Endothelial cell (in vitro differentiated cells): ENCODE measurements at regions not wholly inside any gene's neighbourhood (a gene's known extent, or its start where the extent isn't known, plus 50 kb on each side); places are given as distances from the start of the nearest gene placed in this dataset.

Source experiments
- DNase-seq: peaks from one replicate; pipeline ENCODE4 v3.0.0; 2021; ENCODE audit warnings: low spot score
- H3K27ac Mint-ChIP-seq: one replicate; pipeline ENCODE4 v1.8.0; 2021; ENCODE audit warnings: mixed read lengths, inconsistent platforms; ENCODE audit not compliant: unreplicated experiment
- H3K27me3 Mint-ChIP-seq: one replicate; pipeline ENCODE4 v1.8.0; 2021; ENCODE audit warnings: mild to moderate bottlenecking, moderate library complexity, mixed read lengths, inconsistent platforms; ENCODE audit not compliant: unreplicated experiment
- H3K36me3 Mint-ChIP-seq: one replicate; pipeline ENCODE4 v1.8.0; 2021; ENCODE audit warnings: mild to moderate bottlenecking, low read depth, mixed read lengths, inconsistent platforms; ENCODE audit not compliant: unreplicated experiment
- H3K4me1 Mint-ChIP-seq: one replicate; pipeline ENCODE4 v1.8.0; 2021; ENCODE audit warnings: mild to moderate bottlenecking, mixed read lengths, inconsistent platforms; ENCODE audit not compliant: unreplicated experiment
- H3K4me3 Mint-ChIP-seq: one replicate; pipeline ENCODE4 v1.8.0; 2021; ENCODE audit warnings: mild to moderate bottlenecking, mixed read lengths, inconsistent platforms; ENCODE audit not compliant: unreplicated experiment
- H3K9me3 Mint-ChIP-seq: one replicate; pipeline ENCODE4 v1.8.0; 2021; ENCODE audit warnings: mixed read lengths, inconsistent platforms; ENCODE audit not compliant: unreplicated experiment
- TF ChIP-seq, protein P1 (sequence below): fragments of 200-600 bp; sonication (generic); IDR thresholded peaks from one replicate; pipeline ENCODE4 v1.5.0; 2021; ENCODE audit warnings: antibody characterized with exemption; ENCODE audit not compliant: unreplicated experiment

DNA sequence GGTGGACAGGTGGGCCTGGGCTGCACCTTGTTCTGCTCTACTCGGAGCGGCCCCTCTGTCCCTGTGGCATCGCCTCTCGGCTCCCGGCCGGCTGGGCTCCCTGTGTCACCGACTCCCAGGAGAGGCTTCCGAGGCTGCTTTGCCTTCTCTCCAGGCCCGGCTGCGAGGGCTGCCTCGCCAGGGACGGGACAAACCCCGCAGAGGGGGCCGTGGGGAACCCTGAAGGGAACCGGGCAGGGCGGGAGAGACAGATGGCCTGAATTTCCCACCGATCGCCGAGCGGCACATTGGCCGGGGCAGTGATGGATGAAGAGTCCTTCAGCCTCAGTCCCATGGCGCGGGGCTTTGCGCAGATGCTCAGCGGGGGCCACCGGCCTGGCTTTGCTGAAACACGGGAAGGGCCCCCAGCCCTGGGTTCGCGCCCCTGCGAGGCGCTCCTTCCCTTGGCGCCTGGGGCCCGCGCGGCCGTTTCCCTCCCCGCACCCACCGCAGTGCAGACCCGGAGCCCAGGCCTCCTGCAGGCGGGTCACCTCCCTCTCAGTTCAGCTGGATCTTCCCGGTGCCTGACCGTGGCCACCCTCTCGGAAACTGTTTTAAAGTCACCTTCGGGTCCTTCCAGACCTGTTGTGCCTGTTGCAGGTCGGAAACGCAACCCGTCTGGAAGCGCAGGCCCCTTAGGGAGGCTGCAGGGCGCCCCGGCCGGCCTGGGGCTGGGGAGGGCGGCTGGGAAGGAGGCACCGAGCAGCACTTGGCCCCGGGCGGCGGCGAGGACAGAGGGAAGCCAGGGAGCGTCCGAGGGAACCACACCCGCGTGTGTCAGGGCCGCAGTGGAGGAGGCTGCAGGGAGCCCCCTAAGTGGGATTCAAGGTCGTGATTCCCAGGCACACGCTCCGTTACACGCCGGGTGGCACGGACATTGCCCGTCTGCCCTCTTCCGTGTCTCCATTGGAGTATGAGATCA lies 341.9 kb upstream of the SALL3 start:
- Mint-ChIP-seq H3K36me3 (peaks cover 35% of the 10 kb centered on the region), H3K9me3 (peaks cover 54% of the 10 kb centered on the region), H3K4me3 (no peak overlapping the region), H3K27me3 (peaks cover 28% of the 10 kb centered on the region), H3K4me1 (no peaks in the 10 kb centered on the region), H3K27ac (no peak overlapping the region)
- TF ChIP-seq, protein P1, sequence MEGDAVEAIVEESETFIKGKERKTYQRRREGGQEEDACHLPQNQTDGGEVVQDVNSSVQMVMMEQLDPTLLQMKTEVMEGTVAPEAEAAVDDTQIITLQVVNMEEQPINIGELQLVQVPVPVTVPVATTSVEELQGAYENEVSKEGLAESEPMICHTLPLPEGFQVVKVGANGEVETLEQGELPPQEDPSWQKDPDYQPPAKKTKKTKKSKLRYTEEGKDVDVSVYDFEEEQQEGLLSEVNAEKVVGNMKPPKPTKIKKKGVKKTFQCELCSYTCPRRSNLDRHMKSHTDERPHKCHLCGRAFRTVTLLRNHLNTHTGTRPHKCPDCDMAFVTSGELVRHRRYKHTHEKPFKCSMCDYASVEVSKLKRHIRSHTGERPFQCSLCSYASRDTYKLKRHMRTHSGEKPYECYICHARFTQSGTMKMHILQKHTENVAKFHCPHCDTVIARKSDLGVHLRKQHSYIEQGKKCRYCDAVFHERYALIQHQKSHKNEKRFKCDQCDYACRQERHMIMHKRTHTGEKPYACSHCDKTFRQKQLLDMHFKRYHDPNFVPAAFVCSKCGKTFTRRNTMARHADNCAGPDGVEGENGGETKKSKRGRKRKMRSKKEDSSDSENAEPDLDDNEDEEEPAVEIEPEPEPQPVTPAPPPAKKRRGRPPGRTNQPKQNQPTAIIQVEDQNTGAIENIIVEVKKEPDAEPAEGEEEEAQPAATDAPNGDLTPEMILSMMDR, result no peak
- no peak for DNase-seq

DNA sequence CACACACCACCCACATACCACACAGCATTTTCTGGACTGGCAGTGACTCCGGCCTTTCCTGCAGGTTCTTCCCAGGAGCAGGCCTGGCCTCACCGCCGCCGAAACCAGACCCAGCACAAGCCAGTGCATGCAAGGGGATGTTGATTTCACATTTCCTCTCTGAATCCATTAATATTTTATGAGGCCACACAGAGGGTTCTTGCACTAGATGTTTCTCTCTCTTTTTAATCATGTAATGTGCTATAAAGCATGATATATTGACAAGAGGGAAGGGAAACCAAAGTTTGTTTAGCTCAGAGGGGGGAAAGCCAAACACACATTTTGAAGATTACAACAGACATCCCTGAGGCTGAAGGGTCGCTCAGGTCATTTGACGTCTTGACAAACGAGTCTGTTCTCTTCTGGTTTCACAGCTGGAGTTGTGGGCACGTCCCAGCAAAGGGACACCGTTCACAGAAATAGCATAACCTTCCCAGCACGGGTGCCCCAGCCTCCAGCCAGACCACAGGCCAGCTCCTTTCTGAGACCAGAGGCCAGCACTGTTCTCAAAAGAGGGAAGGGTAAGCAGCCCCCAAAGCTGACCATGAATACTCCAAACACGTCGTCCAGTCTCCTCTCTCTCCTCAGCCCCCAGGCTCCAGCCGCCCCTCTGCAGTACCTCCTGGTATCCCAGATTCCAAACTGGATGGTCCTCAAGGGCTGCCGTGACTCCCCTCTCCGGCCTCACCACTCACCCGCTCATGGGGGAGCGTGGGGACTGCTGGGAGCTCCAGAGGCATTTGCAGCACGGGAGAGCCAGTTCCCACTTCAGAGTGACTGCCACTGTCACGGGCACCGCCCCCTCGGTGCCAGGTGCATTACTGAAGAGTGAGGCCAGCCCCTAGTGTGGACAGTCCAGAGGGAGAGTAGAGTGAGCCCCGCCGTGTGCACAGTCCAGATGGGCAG lies 340.3 kb upstream of the SALL3 start:
- Mint-ChIP-seq H3K27ac (peak overlapping the region; percentile 32), H3K36me3 (peaks cover 35% of the 10 kb centered on the region), H3K27me3 (peaks cover 25% of the 10 kb centered on the region), H3K9me3 (peaks cover 57% of the 10 kb centered on the region), H3K4me1 (no peaks in the 10 kb centered on the region), H3K4me3 (peak overlapping the region; percentile 37)
- DNase-seq, result no peak
- TF ChIP-seq, protein P1, result no peak

DNA sequence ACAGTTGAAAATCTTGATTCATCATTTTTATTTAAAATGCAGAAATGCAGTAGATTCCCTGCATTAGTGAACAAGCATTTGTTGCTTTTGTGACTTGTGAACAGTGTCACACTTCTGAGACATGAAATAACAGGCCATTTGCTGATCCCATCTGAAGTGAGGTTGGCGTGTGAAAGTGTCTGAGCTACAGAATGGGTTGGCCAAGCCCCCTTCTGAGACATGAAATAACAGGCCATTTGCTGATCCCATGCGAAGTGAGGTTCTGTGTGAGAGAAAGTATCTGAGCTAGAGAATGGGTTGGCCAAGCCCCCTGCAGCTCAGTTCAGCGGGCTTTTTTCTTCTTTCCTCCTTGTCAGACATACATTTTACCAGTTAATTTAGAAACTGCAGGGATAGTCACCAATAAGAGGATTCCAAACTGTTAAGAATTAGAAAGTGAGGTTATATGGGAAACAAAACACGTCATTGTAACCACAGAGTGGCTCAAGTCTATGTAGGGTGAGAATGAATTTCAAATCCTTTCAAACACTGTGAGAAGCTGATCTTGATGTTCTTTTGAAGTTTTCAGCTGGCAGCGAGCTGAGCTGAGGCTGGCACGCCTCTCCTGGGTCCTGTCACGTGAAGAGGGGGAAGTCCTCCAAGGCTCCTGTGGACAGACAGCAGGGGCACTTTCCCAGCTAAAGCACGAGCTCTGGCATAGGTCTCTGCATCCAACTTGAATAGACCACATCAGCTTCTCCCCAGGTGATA lies 339.2 kb upstream of the SALL3 start:
- no peak for DNase-seq
- peaks cover 35% of the 10 kb centered on the region for H3K36me3 Mint-ChIP-seq
- H3K4me3 Mint-ChIP-seq, result peak overlapping the region; percentile 57
- H3K27ac Mint-ChIP-seq, result peak overlapping the region; percentile 32
- H3K4me1 Mint-ChIP-seq, result no peaks in the 10 kb centered on the region
- peaks cover 26% of the 10 kb centered on the region for H3K27me3 Mint-ChIP-seq
- peaks cover 61% of the 10 kb centered on the region for H3K9me3 Mint-ChIP-seq
- TF ChIP-seq, protein P1, result no peak

DNA sequence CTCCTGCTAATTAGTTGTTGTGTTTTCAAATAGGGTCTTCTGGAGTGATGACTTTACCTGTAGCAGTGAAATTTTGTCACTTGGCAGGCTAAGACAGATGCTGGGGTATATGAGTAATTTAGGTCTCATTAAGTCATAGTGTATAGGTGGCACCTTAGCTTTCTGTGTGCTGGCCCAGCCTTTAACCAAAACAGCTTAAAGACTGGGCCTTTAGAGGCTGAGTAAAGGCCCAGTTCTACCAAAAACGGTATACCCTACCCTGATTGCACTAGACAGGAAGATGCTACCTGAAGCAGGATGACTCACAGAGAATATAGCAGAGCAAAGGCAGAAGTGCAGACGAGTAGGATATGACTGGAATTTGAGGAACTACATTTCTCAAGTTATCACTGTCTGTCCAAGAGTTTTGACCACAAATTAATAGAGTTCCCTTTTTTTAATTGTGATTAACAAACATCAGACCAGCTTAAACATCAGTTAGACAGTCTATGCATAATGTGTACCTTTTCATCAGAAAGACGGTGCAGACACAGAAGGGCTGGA lies 337.9 kb upstream of the SALL3 start:
- Mint-ChIP-seq H3K27ac (no peak overlapping the region), H3K27me3 (peaks cover 21% of the 10 kb centered on the region), H3K36me3 (peaks cover 23% of the 10 kb centered on the region), H3K4me1 (no peaks in the 10 kb centered on the region), H3K4me3 (no peak overlapping the region), H3K9me3 (peaks cover 60% of the 10 kb centered on the region)
- no peak for DNase-seq
- TF ChIP-seq, protein P1, result no peak
